GM12874 (cell line): ENCODE measurements at regions not wholly inside any gene's neighbourhood (a gene's known extent, or its start where the extent isn't known, plus 50 kb on each side); places are given as distances from the start of the nearest gene placed in this dataset.

Experiments
- CTCF ChIP-seq: IDR thresholded peaks from 2 replicates; pipeline ENCODE4 v1.5.1; 2011; ENCODE audit warnings: low read depth, mild to moderate bottlenecking, control low read depth, low read length, moderate library complexity; ENCODE audit not compliant: insufficient read depth

DNA sequence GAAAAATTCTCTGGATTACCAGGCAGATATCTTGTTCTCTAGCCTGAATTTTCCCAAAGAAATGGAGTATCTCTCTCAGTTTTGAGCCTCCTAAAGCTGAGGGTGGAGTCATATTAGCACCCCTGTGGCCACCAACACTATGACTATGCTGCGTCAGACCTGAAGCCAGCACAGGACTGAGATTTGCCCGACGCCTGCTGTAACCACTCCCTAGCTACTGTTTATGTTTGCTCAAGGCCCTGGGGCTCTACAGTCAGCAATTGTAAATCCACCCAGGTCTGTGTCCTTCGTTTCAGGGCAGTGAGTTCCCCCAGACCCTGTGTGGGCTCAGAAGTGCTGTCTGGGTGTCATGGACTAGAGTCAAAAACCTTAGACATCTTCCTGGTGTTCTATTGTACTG, 61.4 kb downstream of the ZXDA start:
- TF ChIP-seq CTCF: no peak

DNA sequence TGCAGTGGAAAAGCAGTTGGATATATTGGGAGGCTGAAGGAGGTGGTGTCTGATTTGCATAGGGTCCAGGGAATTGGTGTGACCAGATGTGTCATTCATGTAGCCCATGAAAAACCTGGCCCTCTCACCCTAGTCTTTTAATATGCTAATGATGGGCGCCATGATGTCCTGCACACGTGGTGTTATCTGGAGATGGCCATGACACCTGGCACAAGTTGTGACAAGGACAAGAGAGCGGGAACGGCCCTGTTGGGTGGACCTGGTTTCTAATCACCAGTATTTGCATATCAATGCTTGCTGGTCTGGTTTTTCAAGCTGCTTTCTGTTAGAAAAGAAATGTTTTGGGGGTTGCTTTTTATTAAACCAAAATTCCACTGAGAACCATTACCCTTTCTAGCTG, 87.4 kb downstream of the ZXDA start:
- TF ChIP-seq CTCF: no peak

DNA sequence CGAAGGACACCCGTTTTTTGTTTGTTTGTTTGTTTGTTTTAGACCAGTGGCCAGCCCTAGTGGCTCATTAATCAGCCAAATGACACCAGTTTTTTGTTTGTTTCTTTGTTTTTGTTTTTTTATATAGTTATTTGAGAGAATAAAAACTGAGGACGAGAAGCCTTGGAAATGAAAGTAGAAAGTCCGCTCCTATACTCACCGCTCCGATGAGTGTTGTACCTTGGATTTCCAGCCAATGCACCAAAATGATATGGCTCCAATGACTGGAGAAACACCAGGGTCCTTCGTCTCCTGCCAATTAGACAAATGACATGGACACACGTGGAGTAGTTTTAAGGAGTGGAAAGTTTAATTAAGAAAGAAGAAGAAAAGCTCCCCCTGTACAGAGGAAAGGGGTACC, 87.9 kb downstream of the ZXDA start:
- TF ChIP-seq CTCF: no peak

- peak; percentile 15; the same call in 1 of the 2 replicates for TF ChIP-seq CTCF
Observed at GRCh38 chrX:57821703-57822387, 88.4 kb downstream of the ZXDA start.

DNA sequence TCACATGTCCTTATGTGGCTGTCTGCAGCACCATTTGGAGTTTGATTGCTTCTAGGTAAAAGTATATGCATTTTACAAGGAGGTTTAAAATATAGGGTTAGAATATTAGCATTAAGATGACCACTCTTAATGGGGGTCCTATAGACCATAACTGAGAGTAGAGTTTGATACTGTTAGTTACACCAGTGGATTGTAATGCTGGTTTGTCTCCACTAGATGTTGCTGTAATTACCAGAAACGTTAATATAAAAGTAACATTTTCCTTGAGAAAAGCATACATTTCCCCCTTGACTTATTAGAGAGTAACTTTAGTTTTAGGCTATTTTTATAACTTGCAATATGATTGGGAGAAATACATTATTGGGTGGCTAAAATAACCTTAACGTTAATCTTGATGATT, 93.0 kb downstream of the ZXDA start:
- 0 out of 2 replicates have a peak, but pooled peaks have one; percentile 10 for TF ChIP-seq CTCF

GRCh38 chrX:57772637-57773036, 92.6 kb upstream of the NLRP2B start:
- TF ChIP-seq CTCF: no peak

DNA sequence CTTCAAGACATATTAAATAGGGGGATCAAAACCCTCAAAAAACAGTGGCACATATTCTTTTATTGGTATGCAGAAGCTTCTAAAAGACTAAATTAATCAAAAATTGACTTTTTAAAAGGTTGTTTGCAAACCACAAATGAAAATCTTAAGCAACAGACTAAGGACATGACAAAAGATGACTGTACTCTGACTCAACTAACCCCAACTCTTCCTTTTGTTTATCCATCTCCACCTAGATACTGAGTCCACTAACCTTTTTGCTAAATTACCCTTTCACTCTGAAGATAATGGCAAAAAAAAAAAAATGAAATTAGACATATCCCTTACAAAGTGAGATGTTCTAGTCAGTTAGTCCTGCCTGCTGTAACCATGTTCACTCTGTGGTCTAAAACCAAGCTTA, 91.6 kb upstream of the NLRP2B start:
- no peak for TF ChIP-seq CTCF
